Spleen (tissue), 11 donors: ENCODE measurements at regions not wholly inside any gene's neighbourhood (a gene's known extent, or its start where the extent isn't known, plus 50 kb on each side); places are given as distances from the start of the nearest gene placed in this dataset.

ENCODE experiments used
- DNase-seq: peaks from one replicate; pipeline ENCODE4 v3.0.0-alpha.2; 2020
- H3K27ac ChIP-seq, 8 donors: fragments of 200-600 bp; sonication (generic) in 7 of 8; 1 replicate in 4 of 8; 2 replicates in 4 of 8; pipeline versions ENCODE4 v1.5.0 to v1.8.0; 2016 to 2021; ENCODE audit warnings: inconsistent platforms in 4 of 8, mild to moderate bottlenecking in 4 of 8, moderate library complexity in 1 of 8
- H3K27me3 ChIP-seq, 7 donors: fragments of 200-600 bp; sonication (generic) in 6 of 7; replicated peaks in 1 of 7; 1 replicate in 4 of 7; 2 replicates in 3 of 7; pipeline versions ENCODE4 v1.5.0 to v1.8.0; 2016 to 2021; ENCODE audit warnings: inconsistent platforms in 3 of 7, mild to moderate bottlenecking in 1 of 7
- H3K36me3 ChIP-seq, 6 donors: fragments of 200-600 bp; sonication (generic) in 5 of 6; 1 replicate in 4 of 6; 2 replicates in 2 of 6; pipeline versions ENCODE4 v1.5.0 to v1.8.0; 2016 to 2021; ENCODE audit warnings: inconsistent platforms in 2 of 6
- H3K4me1 ChIP-seq, 6 donors: fragments of 200-600 bp; sonication (generic) in 5 of 6; 1 replicate in 3 of 6; 2 replicates in 3 of 6; pipeline versions ENCODE4 v1.5.0 to v1.8.0; 2016 to 2021; ENCODE audit warnings: inconsistent platforms in 3 of 6
- H3K4me3 ChIP-seq, 8 donors: fragments of 200-600 bp; sonication (generic) in 7 of 8; 1 replicate in 4 of 8; 2 replicates in 4 of 8; pipeline versions ENCODE4 v1.5.0 to v1.8.0; 2016 to 2021; ENCODE audit warnings: inconsistent platforms in 4 of 8, mild to moderate bottlenecking in 4 of 8, moderate library complexity in 2 of 8
- H3K9me3 ChIP-seq, 8 donors: fragments of 200-600 bp; sonication (generic) in 7 of 8; 1 replicate in 4 of 8; 2 replicates in 4 of 8; pipeline versions ENCODE4 v1.5.0 to v1.8.0; 2016 to 2021; ENCODE audit warnings: inconsistent platforms in 4 of 8
- CTCF ChIP-seq, 11 experiments: fragments of 200-600 bp in 7 of 11; fragments of 450-650 bp in 4 of 11; sonication (generic) in 4 of 11; IDR thresholded peaks in 8 of 11; conservative IDR thresholded peaks in 3 of 11; 1 replicate in 7 of 11; 2 replicates in 4 of 11; pipeline versions ENCODE4 v1.4.0 to v1.8.0; 2016 to 2021; ENCODE audit warnings: antibody characterized with exemption in 11 of 11, inconsistent platforms in 4 of 11, mild to moderate bottlenecking in 1 of 11
- POLR2A ChIP-seq, 3 donors: fragments of 450-650 bp; IDR thresholded peaks; one replicate each; pipeline ENCODE4 v1.5.1; 2017; ENCODE audit warnings: antibody characterized with exemption in 3 of 3, mild to moderate bottlenecking in 1 of 3
- POLR2AphosphoS5 ChIP-seq, 3 donors: sonication (generic); formaldehyde crosslinking; IDR thresholded peaks; one replicate each; pipeline ENCODE4 v1.5.1; 2017; ENCODE audit warnings: antibody characterized with exemption in 3 of 3
- WGBS, 5 donors: extraction: QIAGEN DNeasy Blood & Tissue Kit in 3 of 5; methylation state at CpG; one replicate each; pipeline versions ENCODE4 v1.1.5 to v1.1.7; 2013 to 2018; 5-methylcytosine and 5-hydroxymethylcytosine counted together
- intact Hi-C: fragments of 100-400 bp; cut with DNase I; formaldehyde crosslinking; loops from one replicate; pipeline ENCODE4 v1.15.0; 2023; ENCODE audit warnings: low total_unique reads
- donor health status: healthy with polysubstance abuse.
- donor health status: DM: no; HTN: no; CAD: no; lungs with moderate emphysema.
- donor health status: DM: no; HTN: no; CAD: no.
- donor health status: Bipolar disorder and iron deficiency.
- donor health status: healthy.
- donor health status: DM: no; HTN: no; CAD: no.
- donor health status: DM: yes; HTN: yes; CAD: no.

GRCh38 chr9:28584542-28584941, 1011.3 kb upstream of the C9orf72 start:
- TF ChIP-seq POLR2A (IDR thresholded peaks at IDR 0.05) = no peak
- TF ChIP-seq POLR2AphosphoS5 (IDR thresholded peaks at IDR 0.05) = no peak
- TF ChIP-seq CTCF (IDR thresholded peaks at IDR 0.05 in 8 of 11, conservative IDR thresholded peaks at IDR 0.05 in 3 of 11) = no peak
- intact Hi-C loops = no loop called here
- WGBS, 5 donors = 43 to 64% (median 44%) methylated on average over 2 of the region's 2 CpGs

GRCh38 chr9:28587052-28587451, 1013.8 kb upstream of the C9orf72 start:
- 77 to 100% (median 82%) methylated on average over 1 of the region's 1 CpG for WGBS, 5 donors
- TF ChIP-seq POLR2AphosphoS5 (IDR thresholded peaks at IDR 0.05) (no peak), POLR2A (IDR thresholded peaks at IDR 0.05) (no peak), CTCF (IDR thresholded peaks at IDR 0.05 in 8 of 11, conservative IDR thresholded peaks at IDR 0.05 in 3 of 11) (no peak)

More at GRCh38 chr9:28584542-28584941, 1011.3 kb upstream of the C9orf72 start:
- no peaks in the 10 kb centered on the region for H3K36me3 ChIP-seq
- H3K27ac ChIP-seq = no peak overlapping the region
- DNase-seq = no peak
- no peaks in the 10 kb centered on the region for H3K27me3 ChIP-seq
- H3K4me1 ChIP-seq = no peaks in the 10 kb centered on the region
- H3K9me3 ChIP-seq = peaks cover 0 to 27% (median 8%) of the 10 kb centered on the region in 8 donors
- no peak overlapping the region for H3K4me3 ChIP-seq

GRCh38 chr9:28598408-28598807, 1025.1 kb upstream of the C9orf72 start:
- H3K4me1 ChIP-seq = no peaks in the 10 kb centered on the region
- no peak for TF ChIP-seq POLR2A (IDR thresholded peaks at IDR 0.05)
- no peak for TF ChIP-seq CTCF (IDR thresholded peaks at IDR 0.05 in 8 of 11, conservative IDR thresholded peaks at IDR 0.05 in 3 of 11)
- no peak for TF ChIP-seq POLR2AphosphoS5 (IDR thresholded peaks at IDR 0.05)
- no peak overlapping the region for H3K27ac ChIP-seq
- H3K27me3 ChIP-seq = no peaks in the 10 kb centered on the region
- WGBS, 5 donors = 64 to 82% (median 77%) methylated on average over 3 of the region's 3 CpGs
- H3K9me3 ChIP-seq = no peaks in the 10 kb centered on the region
- no peaks in the 10 kb centered on the region for H3K36me3 ChIP-seq
- no peak for DNase-seq
- intact Hi-C loops = no loop called here
- H3K4me3 ChIP-seq = no peak overlapping the region

More at GRCh38 chr9:28587052-28587451, 1013.8 kb upstream of the C9orf72 start:
- H3K27ac ChIP-seq = no peak overlapping the region
- intact Hi-C loops = no loop called here
- H3K4me1 ChIP-seq = no peaks in the 10 kb centered on the region
- no peaks in the 10 kb centered on the region for H3K27me3 ChIP-seq
- no peaks in the 10 kb centered on the region for H3K36me3 ChIP-seq
- H3K9me3 ChIP-seq = peaks cover 0 to 35% (median 11%) of the 10 kb centered on the region in 8 donors
- H3K4me3 ChIP-seq = no peak overlapping the region
- no peak for DNase-seq

GRCh38 chr9:28600226-28600625, 1026.9 kb upstream of the C9orf72 start:
- Histone ChIP-seq H3K4me1 (no peaks in the 10 kb centered on the region), H3K27me3 (no peaks in the 10 kb centered on the region), H3K4me3 (no peak overlapping the region), H3K9me3 (no peaks in the 10 kb centered on the region), H3K27ac (no peak overlapping the region), H3K36me3 (no peaks in the 10 kb centered on the region)
- TF ChIP-seq POLR2A (IDR thresholded peaks at IDR 0.05) = no peak
- TF ChIP-seq CTCF (IDR thresholded peaks at IDR 0.05 in 8 of 11, conservative IDR thresholded peaks at IDR 0.05 in 3 of 11) = no peak
- no peak for TF ChIP-seq POLR2AphosphoS5 (IDR thresholded peaks at IDR 0.05)
- intact Hi-C loops = loop anchor here (10.0 kb wide), 1 partner anchor 55 kb away; no protein-coding TSS in a partner anchor
- WGBS, 5 donors = 41 to 88% (median 59%) methylated on average over 1 of the region's 1 CpG
- DNase-seq = no peak
